H1 (cell line): ENCODE measurements at regions not wholly inside any gene's neighbourhood (a gene's known extent, or its start where the extent isn't known, plus 50 kb on each side); places are given as distances from the start of the nearest gene placed in this dataset.

Experiments used
- ASH2L ChIP-seq: fragments of 200-600, 300-600 bp; sonication (generic); IDR thresholded peaks from one replicate; pipeline ENCODE4 v1.7.1; 2017; ENCODE audit warnings: low read length
- BACH1 ChIP-seq: IDR thresholded peaks from 2 replicates; pipeline ENCODE4 v1.6.1; 2012; ENCODE audit warnings: low read length, improper control_type of control experiment
- BCL11A ChIP-seq, 2 experiments: IDR thresholded peaks; one replicate each; pipeline ENCODE4 v1.6.1; 2011; ENCODE audit warnings: low read depth in 2 of 2, low read length in 2 of 2, mild to moderate bottlenecking in 2 of 2
- CHD1 ChIP-seq: IDR thresholded peaks from 2 replicates; pipeline ENCODE4 v1.6.1; 2012; ENCODE audit warnings: low read depth, low read length, improper control_type of control experiment
- CTCF ChIP-seq, 3 experiments: IDR thresholded peaks; 1 replicate in 2 of 3; 2 replicates in 1 of 3; pipeline versions ENCODE4 v1.5.1 to v1.6.1; 2011; ENCODE audit warnings: low read length in 3 of 3, mild to moderate bottlenecking in 3 of 3, inconsistent platforms in 2 of 3, low read depth in 1 of 3, moderate library complexity in 1 of 3; ENCODE audit not compliant: insufficient read depth in 1 of 3; ENCODE audit errors: control extremely low read depth in 1 of 3
- EP300 ChIP-seq, 2 experiments: IDR thresholded peaks; 1 replicate in 1 of 2; 2 replicates in 1 of 2; pipeline ENCODE4 v1.6.1; 2011 to 2012; ENCODE audit warnings: low read depth in 2 of 2, low read length in 2 of 2, mild to moderate bottlenecking in 2 of 2, borderline replicate concordance in 1 of 2, inconsistent platforms in 1 of 2, moderate library complexity in 1 of 2
- HDAC6 ChIP-seq: IDR thresholded peaks from one replicate; pipeline ENCODE4 v1.7.1; 2012; ENCODE audit warnings: low read depth, mild to moderate bottlenecking, inconsistent platforms, low read length, moderate library complexity
- MAFK ChIP-seq: IDR thresholded peaks from 2 replicates; pipeline ENCODE4 v1.6.1; 2012; ENCODE audit warnings: low read depth, mild to moderate bottlenecking, improper control_type of control experiment, low read length
- POLR2A ChIP-seq, 2 experiments: IDR thresholded peaks; 1 replicate in 1 of 2; 2 replicates in 1 of 2; pipeline ENCODE4 v1.6.1; 2011; ENCODE audit warnings: low read depth in 2 of 2, low read length in 2 of 2, mild to moderate bottlenecking in 2 of 2; ENCODE audit errors: control extremely low read depth in 1 of 2
- POLR2AphosphoS5 ChIP-seq: IDR thresholded peaks from 2 replicates; pipeline ENCODE4 v1.6.1; 2011; ENCODE audit warnings: low read depth, low read length
- POU5F1 ChIP-seq: IDR thresholded peaks from 2 replicates; pipeline ENCODE4 v1.6.1; 2011; ENCODE audit warnings: low read depth, mild to moderate bottlenecking, low read length, moderate library complexity
- SAP30 ChIP-seq: fragments of 300-600 bp; sonication (generic); IDR thresholded peaks from 2 replicates; pipeline ENCODE4 v1.7.1; 2012; ENCODE audit warnings: low read length, moderate library complexity, mild to moderate bottlenecking, inconsistent platforms; ENCODE audit not compliant: insufficient read depth, insufficient replicate concordance
- SP1 ChIP-seq: IDR thresholded peaks from 2 replicates; pipeline ENCODE4 v1.6.1; 2011; ENCODE audit warnings: low read depth, low read length
- SUZ12 ChIP-seq: fragments of 200-600 bp; sonication (generic); IDR thresholded peaks from 2 replicates; pipeline ENCODE4 v1.6.1; 2012; ENCODE audit warnings: mild to moderate bottlenecking, inconsistent platforms, low read length, moderate library complexity, mixed read lengths

GRCh38 chr2:191738003-191738402, 60.1 kb downstream of the NABP1 start:
- TF ChIP-seq POU5F1 (no peak), CTCF (IDR thresholded peaks at IDR 0.05; ENCODE audit: control extremely low read depth in 1 of 3, insufficient read depth in 1 of 3, low read depth in 1 of 3, low read length in 3 of 3) (no peak), EP300 (IDR thresholded peaks at IDR 0.05; ENCODE audit: borderline replicate concordance in 1 of 2, low read depth in 2 of 2, low read length in 2 of 2) (no peak), POLR2AphosphoS5 (no peak), POLR2A (IDR thresholded peaks at IDR 0.05; ENCODE audit: control extremely low read depth in 1 of 2, low read depth in 2 of 2, low read length in 2 of 2) (no peak), HDAC6 (no peak), CHD1 (no peak), SUZ12 (no peak), MAFK (no peak), BCL11A (IDR thresholded peaks at IDR 0.05; ENCODE audit: low read depth in 2 of 2, low read length in 2 of 2) (no peak), ASH2L (no peak), BACH1 (no peak), SP1 (no peak), SAP30 (no peak)
